ENCODE measurements at regions not wholly inside any gene's neighbourhood (a gene's known extent, or its start where the extent isn't known, plus 50 kb on each side); places are given as distances from the start of the nearest gene placed in this dataset.

GRCh38 chr14:73800970-73801515, 50.6 kb upstream of the PTGR2 start:
- DNase-seq (ENCODE audit: low read depth) = no peak
- H3K4me3 ChIP-seq (ENCODE audit: control insufficient read depth, low read depth, low read length) = no peak overlapping the region
- TF ChIP-seq, protein P1, sequence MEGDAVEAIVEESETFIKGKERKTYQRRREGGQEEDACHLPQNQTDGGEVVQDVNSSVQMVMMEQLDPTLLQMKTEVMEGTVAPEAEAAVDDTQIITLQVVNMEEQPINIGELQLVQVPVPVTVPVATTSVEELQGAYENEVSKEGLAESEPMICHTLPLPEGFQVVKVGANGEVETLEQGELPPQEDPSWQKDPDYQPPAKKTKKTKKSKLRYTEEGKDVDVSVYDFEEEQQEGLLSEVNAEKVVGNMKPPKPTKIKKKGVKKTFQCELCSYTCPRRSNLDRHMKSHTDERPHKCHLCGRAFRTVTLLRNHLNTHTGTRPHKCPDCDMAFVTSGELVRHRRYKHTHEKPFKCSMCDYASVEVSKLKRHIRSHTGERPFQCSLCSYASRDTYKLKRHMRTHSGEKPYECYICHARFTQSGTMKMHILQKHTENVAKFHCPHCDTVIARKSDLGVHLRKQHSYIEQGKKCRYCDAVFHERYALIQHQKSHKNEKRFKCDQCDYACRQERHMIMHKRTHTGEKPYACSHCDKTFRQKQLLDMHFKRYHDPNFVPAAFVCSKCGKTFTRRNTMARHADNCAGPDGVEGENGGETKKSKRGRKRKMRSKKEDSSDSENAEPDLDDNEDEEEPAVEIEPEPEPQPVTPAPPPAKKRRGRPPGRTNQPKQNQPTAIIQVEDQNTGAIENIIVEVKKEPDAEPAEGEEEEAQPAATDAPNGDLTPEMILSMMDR (IDR thresholded peaks at IDR 0.05; ENCODE audit: control insufficient read depth, insufficient read depth, low read depth, low read length, missing control alignments) = no peak

DNA sequence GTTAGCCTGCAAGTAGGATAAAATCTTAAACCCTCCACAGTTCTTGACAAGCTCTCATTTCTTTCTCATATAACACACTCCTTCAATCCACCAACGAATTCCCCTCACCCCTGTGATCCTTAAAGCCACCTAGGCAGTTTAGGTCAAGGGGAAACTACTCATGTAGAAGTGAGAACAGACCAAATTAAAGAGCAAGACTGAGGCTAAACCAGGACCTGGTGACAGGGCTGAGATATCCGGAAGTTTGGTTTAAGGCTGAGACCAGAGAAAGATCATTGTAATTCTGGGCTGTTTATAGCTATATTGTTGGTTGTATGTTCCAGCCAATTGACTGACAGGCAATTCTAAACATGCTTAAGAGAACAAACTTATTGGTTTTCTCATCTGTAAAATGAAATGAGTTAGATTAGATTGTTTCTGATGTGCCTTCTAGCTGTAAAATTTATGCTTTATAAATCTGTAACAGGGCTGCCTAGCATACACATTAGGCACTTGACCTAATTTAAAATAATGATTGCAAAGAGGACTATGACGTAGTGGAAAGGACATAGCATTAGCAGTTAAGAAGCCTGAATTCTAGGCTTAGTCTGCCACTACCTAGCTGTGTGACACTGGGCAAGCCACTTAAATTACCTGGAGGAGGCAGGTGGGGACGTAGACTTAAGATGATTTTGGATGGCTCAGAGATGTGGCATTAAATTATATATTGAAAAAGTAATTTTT, 53.9 kb upstream of the PTGR2 start:
- DNase-seq (ENCODE audit: low read depth) = no peak
- TF ChIP-seq, protein P1 (IDR thresholded peaks at IDR 0.05; ENCODE audit: control insufficient read depth, insufficient read depth, low read depth, low read length, missing control alignments) = no peak
- no peak overlapping the region for H3K4me3 ChIP-seq (ENCODE audit: control insufficient read depth, low read depth, low read length)

DNA sequence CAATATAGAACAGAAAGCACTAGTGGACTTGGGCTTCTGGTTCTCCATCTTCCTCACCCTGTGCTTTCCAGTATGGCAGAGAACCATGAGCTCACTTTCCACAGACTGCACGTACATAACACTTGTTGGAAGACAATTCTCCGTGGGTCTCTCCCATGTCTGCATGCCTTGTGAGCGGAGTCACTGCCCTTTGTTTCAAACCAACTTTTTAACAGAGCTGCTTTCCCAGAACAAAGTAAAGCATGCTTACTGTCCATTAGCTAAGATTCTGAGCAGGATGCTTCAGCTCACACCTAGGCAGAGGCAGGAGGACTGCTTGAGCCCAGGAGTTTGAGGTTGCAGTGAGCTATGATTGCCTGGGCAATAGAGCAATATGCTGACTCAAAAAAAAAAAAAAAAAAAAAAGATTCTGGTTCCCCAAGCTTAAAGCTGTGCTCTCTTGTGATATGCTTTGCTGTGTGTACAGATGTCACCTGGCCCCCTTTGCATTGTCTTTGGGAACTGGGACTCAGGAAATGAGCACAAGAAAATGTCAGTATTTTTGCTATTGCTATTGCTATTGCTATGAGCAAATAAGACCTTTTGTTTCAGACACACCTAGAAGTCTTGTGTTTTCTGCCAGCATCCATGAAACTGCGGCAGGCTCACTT, 54.6 kb upstream of the PTGR2 start:
- no peak for DNase-seq (ENCODE audit: low read depth)
- TF ChIP-seq, protein P1 (IDR thresholded peaks at IDR 0.05; ENCODE audit: control insufficient read depth, insufficient read depth, low read depth, low read length, missing control alignments) = no peak
- no peak overlapping the region for H3K4me3 ChIP-seq (ENCODE audit: control insufficient read depth, low read depth, low read length)

DNA sequence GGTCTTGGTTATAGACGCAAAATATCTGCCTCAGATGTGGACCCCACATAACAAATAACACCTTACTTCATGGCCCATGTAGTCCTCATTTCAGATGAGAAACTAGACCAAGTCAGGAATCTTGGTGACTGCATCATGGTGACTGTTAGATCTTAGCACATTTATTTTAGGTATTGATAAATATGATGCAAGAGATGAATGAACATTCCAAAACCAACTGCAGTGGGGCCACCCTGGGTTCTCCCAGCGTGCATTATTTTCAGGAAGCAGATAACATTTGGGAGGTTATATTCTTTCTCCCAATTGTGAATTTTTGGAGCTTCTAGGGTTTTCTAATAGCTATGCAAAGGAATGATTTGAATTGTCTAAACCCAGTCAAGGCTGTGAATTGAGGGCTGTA, 55.2 kb upstream of the PTGR2 start:
- DNase-seq (ENCODE audit: low read depth) = no peak
- TF ChIP-seq, protein P1 (IDR thresholded peaks at IDR 0.05; ENCODE audit: control insufficient read depth, insufficient read depth, low read depth, low read length, missing control alignments) = no peak
- H3K4me3 ChIP-seq (ENCODE audit: control insufficient read depth, low read depth, low read length) = no peak overlapping the region

GRCh38 chr14:73795974-73796373, 55.7 kb upstream of the PTGR2 start:
- no peak for DNase-seq (ENCODE audit: low read depth)
- TF ChIP-seq, protein P1 (IDR thresholded peaks at IDR 0.05; ENCODE audit: control insufficient read depth, insufficient read depth, low read depth, low read length, missing control alignments) = no peak
- no peak overlapping the region for H3K4me3 ChIP-seq (ENCODE audit: control insufficient read depth, low read depth, low read length)

DNA sequence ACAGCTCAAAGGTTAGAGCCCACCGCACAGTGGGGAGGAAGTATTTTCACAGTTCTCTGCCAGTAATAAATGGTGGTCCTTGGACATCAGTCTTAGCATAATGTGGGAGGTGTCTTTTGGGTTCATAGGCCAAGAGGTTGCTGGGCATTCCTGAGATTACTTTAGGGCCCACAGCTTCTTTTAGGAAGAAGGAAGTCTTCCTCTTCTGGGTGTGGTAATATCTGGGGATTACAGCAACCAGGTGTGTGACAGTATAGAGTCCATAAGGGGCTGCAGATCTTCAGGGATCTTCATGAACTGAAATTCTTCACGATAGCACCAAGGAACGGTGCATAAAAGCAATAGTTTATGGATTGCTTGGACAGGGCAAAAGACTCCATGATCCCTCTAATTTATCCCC, 56.2 kb upstream of the PTGR2 start:
- DNase-seq (ENCODE audit: low read depth) = no peak
- TF ChIP-seq, protein P1 (IDR thresholded peaks at IDR 0.05; ENCODE audit: control insufficient read depth, insufficient read depth, low read depth, low read length, missing control alignments) = no peak
- no peak overlapping the region for H3K4me3 ChIP-seq (ENCODE audit: control insufficient read depth, low read depth, low read length)
